Suprapubic skin (tissue), 3 donors: ENCODE measurements at regions not wholly inside any gene's neighbourhood (a gene's known extent, or its start where the extent isn't known, plus 50 kb on each side); places are given as distances from the start of the nearest gene placed in this dataset.

Source experiments
- CTCF ChIP-seq, 2 donors: fragments of 200-600 bp in 1 of 2; fragments of 450-650 bp in 1 of 2; sonication (generic) in 1 of 2; IDR thresholded peaks; one replicate each; pipeline ENCODE4 v1.5.1; 2016 to 2019; ENCODE audit warnings: antibody characterized with exemption in 2 of 2, mild to moderate bottlenecking in 1 of 2, moderate library complexity in 1 of 2
- POLR2A ChIP-seq, 2 donors: fragments of 450-650 bp; IDR thresholded peaks; one replicate each; pipeline ENCODE4 v1.6.1; 2017; ENCODE audit warnings: antibody characterized with exemption in 2 of 2, mild to moderate bottlenecking in 2 of 2, moderate library complexity in 2 of 2

DNA sequence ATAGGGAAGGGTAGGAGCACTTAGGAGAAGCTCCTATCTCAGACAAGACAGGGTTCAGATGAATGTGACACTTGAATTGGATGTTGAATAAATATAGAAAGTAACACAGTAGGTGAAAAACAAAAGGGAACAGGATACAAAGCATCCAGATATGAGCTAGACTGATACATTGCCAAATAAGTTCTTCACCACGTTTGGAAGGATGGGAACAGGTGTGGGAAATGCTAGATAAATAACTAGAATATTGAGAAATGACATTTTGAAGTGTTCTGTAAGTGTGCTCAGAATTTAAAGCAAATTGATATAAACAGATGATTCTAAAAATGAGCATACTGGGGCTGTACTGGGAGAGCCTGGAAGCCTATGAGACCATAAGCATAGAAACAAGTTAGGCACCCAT is 340.1 kb upstream of the PRR16 start:
- no peak for TF ChIP-seq POLR2A (IDR thresholded peaks at IDR 0.05)
- no peak for TF ChIP-seq CTCF (IDR thresholded peaks at IDR 0.05)
